GM21423 (cell line): ENCODE measurements at regions not wholly inside any gene's neighbourhood (a gene's known extent, or its start where the extent isn't known, plus 50 kb on each side); places are given as distances from the start of the nearest gene placed in this dataset.
A peak's percentile ranks its signal among the peaks of the same experiment; 100 is the strongest.
"Not testable (repeated sequence)": the region's sequence is repeated elsewhere in the genome, so short reads cannot be mapped to it uniquely, and the experiment has no call there.

Experiments used
- ATAC-seq: cut with Tn5 transposase; IDR thresholded peaks from one replicate; pipeline ENCODE4 v1.9.1; 2021; ENCODE audit warnings: mild to moderate bottlenecking, moderate library complexity; ENCODE audit not compliant: unreplicated experiment

DNA sequence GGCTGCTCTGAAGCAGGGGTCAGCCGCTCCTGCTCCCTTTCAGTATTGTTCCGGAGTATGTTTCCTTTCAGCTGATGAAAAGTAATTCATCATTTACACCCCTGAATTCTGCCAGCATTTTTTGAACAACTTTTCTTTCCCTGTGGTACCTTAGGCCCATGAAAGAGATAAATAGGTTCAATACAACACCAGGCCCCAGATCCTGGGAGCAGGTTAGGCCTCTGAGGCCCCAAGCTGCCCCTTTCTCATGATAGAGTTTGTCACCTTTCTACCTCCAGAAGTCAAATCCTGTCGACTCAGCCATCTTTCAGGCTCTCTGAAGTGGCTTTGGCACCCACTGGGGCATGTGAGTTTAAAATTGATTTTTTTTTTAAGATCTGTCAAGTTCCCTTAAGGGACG lies 1415.1 kb upstream of the ZEB2 start:
- ATAC-seq, result no peak

- ATAC-seq, result no peak
Observed at GRCh38 chr2:145931781-145932395, 1412.0 kb upstream of the ZEB2 start.

DNA sequence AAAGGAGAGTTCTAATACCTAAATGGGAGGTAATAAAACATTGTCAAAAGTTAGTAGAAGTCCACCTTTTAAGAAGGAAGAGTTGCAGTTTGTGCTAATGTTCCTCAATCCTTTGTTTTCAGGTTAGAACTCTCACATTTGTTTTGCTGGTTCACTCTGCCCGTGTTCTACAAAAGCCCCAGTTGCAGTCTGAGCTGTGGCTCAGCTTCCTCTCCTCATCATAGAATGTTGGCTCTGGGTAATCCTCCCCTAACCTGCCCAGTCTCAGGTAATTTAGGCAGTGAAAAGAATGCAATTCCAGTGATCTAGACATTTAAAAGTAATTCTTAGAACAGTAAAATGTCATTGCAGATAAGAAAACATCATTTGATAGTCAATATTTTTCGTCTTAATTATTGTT lies 1410.4 kb upstream of the ZEB2 start:
- ATAC-seq, result no peak

DNA sequence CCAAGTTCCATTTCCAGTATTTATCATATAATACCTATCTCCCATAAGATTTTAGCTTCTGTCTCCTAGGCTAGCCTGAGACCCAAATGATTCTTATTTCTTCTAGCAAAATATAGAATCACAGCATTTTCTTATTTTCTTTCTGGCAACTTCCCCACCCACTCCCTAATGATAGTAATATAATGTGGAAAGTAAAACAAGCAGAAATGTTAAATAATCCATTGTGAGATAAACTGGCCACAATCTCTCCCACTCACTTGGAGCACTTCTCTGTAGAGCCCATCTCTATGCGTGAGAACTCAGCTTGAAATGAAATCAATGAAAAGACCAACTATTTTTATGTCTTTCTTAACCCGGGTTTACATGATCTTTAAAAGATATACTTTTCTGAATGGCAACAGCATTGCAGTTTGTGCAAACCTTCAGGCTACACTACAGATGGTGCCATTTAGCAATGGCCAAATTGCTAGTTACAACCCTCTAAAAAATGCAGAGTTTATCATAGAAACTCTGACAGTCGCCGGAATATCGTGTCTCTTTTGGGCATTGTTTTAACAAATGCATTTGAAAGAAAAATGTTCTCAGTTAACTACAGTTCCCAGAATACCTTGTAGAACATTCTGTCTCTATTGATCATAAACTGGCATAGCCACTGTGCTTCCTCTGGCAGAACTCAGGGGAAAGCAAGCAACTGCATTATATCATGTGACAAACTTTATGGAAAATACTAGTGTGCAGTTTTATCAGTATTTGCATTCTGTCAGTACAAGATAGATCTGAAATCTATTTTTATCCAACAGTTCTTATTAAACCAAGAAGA lies 1407.4 kb upstream of the ZEB2 start:
- no peak for ATAC-seq

- ATAC-seq, result no peak
Observed at GRCh38 chr2:145925591-145925990, 1405.7 kb upstream of the ZEB2 start.

DNA sequence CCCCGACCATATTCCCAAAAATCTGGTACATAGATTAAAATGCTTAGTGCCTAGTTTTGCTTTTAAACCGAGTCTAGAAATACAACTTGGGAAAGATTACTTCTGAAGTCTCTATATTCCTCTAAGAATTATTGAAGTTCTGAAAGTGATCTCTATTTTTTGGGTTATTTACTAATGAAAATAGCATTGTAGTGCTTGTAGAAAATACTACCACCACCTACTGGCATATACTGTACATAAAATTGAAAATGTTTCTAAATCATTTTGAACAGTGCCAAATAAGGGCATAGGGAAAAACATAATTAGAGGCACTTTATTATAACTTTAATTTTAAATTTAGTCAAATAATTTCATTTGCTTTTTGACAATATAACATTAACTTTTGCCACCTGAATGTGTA lies 1399.6 kb upstream of the ZEB2 start:
- ATAC-seq, result no peak

DNA sequence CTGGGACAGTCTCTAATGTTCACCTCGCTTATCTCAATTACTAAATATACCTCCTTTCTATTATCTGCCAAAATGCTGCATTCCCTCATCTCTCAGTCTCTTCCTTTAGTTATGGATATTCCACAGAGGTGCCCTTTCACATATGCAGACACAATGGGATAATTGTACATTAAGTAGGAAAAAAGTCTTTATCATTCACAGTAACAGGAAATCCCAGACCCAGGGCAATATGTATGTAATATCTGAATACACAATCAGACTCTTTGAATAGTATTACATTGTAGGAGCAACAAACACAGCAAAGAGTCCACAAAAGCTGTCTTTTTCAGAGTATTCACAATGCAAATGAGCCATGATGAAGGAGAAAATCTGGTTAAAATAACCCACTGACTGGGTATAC lies 1399.0 kb upstream of the ZEB2 start:
- no peak for ATAC-seq

DNA sequence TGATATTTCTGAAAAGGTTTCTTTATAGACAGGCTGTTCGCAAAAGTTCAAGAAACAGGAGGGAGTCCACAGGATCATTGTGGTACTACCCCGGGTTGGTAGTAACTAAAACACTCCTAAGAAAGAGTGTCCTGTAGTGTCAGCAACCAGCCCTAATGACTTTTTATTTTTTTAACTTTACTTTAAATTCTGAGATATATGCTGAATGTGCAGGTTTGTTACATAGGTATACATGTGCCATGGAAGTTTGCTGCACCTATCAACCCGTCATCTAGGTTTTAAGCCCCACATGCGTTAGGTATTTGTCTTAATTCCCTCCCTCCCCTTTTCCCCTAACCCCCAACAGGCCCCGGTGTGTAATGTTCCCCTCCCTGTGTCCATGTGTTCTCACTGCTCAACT lies 1396.9 kb upstream of the ZEB2 start:
- ATAC-seq, result no peak

DNA sequence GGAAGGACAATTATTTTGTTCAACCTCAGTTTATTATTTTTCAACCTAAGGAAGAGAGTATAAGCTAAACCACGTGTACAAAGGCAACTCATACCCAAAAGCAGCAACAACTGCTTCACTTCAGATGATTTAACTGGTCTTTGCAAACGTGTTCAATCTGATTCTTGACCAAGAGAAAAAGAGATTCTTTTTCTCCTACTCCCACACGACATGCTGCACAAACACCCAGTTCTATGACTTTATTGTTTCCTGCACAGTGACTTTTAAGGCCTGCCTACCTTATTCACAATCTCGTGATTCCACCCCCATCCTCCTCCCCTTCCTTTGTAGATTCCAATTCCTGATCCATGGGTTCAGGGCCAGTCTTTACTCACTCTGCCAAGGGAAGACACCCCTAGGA lies 1394.8 kb upstream of the ZEB2 start:
- ATAC-seq, result no peak

DNA sequence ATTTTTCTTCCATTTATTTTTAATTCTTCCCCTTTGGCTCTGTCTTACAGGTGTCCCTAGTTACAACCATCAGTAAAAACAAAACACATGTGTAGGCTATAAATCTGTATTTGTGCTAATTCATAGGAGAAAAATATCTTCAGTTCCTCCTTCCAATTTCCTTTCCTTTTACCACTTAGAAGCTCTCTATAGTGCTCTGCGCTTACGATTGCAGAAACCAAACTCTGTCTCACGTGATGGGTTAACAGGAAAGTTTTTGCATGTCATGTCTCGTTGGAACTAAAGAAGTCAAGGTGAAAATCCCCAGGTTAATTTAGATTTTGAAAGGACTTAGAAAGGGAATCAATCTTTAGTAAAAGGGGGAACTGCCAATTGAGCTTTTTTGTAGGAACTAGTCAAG lies 1390.5 kb upstream of the ZEB2 start:
- ATAC-seq, result peak; percentile 67

GRCh38 chr2:145909766-145910165 lies 1389.8 kb upstream of the ZEB2 start:
- no peak for ATAC-seq

DNA sequence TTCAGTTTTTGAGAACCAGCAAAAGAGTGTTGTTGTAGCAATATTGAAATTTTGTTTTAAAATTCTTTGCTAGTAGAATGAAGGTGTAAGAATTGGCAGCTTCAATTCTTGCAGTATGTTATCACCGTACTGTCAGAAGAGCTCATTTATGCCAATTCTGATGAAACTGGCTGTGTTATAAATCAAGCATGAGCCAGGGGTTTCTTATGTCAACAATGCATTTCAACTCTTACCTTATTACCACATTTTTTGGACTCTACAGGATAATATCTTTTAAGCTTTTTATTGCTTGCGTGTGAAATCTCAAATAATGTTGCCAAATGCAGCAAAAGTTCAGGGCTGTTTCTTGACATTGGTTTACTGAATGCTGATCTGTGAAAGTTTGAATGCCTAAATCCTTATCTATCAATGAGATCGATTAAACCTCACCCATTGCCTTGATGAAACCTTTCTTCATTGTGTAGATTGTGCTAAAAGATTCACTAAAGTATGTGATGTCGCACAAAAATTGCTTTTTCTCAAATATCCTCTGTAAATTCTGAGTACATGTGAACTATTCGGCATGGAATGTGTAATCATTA lies 1389.3 kb upstream of the ZEB2 start:
- no peak for ATAC-seq

GRCh38 chr2:145906354-145906753 lies 1386.4 kb upstream of the ZEB2 start:
- no peak for ATAC-seq

DNA sequence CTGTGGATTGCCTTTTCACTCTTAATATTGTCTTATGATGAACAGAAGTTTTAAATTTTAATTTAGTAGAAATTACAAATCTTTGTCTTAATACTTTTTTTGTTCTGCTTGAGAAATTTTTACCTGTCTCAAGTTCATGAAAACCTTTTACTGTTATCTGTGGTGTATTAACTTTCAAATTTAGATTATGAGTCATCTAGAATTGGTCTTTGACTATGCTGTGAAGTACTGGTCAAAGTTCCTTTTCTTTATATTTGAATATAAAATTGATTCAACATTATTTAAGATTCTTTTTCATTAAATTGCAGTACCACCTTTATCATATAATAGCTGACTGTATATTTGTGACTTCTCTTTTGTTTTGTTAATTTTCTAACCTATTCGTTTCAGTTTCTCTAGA lies 1385.5 kb upstream of the ZEB2 start:
- ATAC-seq, result no peak

DNA sequence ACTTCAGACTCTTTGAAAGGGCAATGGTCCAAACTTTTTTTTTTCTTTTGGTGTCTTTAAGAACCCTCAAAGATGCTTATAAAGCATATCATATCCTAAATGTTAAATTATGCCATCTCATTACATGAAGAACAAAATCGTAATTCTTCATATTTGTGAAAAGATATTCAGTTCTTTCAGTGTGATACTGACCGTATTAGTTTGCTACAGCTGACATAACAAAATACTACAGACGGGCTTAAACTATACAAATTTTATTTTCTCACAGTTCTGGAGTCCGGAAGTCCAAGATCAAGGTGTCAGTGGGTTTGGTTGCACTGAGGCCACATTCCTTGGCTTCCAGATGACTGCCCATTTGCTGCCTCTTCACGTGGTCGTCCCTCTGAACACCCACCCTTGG lies 1377.2 kb upstream of the ZEB2 start:
- no peak for ATAC-seq

DNA sequence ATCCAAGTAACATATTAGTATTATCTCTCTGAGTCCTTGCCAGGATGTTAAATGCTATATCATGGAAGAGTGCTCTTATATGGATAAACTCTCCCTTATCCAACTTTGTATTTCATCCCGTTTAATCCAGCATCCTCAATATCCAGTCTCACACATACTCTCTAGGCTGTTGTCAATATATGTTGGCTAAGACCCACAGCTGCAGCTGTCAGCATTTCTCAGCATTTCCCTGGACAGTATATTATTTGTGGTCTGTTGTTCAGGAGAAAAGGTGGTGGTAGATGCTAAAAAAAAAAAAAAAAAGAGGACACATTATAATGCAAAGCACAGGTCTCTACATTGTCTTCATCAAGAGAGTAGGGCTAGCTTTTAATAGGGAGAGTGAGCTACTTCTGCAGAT lies 1368.0 kb upstream of the ZEB2 start:
- no peak for ATAC-seq

- ATAC-seq, result not testable (repeated sequence)
Observed at GRCh38 chr2:145880997-145881396, 1361.1 kb upstream of the ZEB2 start.

GRCh38 chr2:145875016-145875415 lies 1355.1 kb upstream of the ZEB2 start:
- no peak for ATAC-seq

- ATAC-seq, result no peak
Observed at GRCh38 chr2:145874466-145874865, 1354.5 kb upstream of the ZEB2 start.

- no peak for ATAC-seq
Observed at GRCh38 chr2:145864501-145864900, 1344.6 kb upstream of the ZEB2 start.

GRCh38 chr2:145861940-145862339 lies 1342.0 kb upstream of the ZEB2 start:
- no peak for ATAC-seq

DNA sequence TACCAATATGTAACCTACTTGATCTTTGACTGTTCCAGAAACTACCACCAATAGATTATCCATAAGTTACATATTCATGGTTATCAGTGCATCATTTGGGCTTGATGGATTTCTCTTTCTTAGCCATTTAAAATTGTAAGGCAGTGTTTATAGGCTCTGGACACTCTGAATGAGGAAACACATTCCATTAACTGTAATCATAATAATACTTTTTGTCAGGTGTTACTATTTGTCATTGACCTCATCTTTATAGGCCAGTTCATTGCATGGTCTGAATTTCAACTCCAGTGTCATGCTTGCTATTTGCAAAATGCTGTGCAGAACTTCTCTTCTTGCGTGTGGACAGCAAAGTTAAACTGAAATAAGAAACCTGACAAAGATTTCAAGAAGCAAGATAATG lies 1340.2 kb upstream of the ZEB2 start:
- ATAC-seq, result no peak
